HG03039 (cell line): ENCODE measurements at regions not wholly inside any gene's neighbourhood (a gene's known extent, or its start where the extent isn't known, plus 50 kb on each side); places are given as distances from the start of the nearest gene placed in this dataset.

ENCODE experiments used
- ATAC-seq: cut with Tn5 transposase; IDR thresholded peaks from one replicate; pipeline ENCODE4 v1.9.1; 2021; ENCODE audit warnings: mild to moderate bottlenecking, moderate library complexity; ENCODE audit not compliant: unreplicated experiment

GRCh38 chr22:49238181-49239141, 589.2 kb downstream of the BRD1 start:
- ATAC-seq = no peak

GRCh38 chr22:49237703-49238102, 590.0 kb downstream of the BRD1 start:
- ATAC-seq = no peak

GRCh38 chr22:49237279-49237678, 590.4 kb downstream of the BRD1 start:
- no peak for ATAC-seq

- ATAC-seq = no peak
Observed at GRCh38 chr22:49236541-49237075, 591.1 kb downstream of the BRD1 start.

GRCh38 chr22:49235463-49236300, 592.0 kb downstream of the BRD1 start:
- ATAC-seq = no peak

- no peak for ATAC-seq
Observed at GRCh38 chr22:49234459-49234858, 593.2 kb downstream of the BRD1 start.

- ATAC-seq = no peak
Observed at GRCh38 chr22:49233507-49234100, 594.1 kb downstream of the BRD1 start.

GRCh38 chr22:49232319-49233067, 595.2 kb downstream of the BRD1 start:
- ATAC-seq = no peak

- no peak for ATAC-seq
Observed at GRCh38 chr22:49230194-49230577, 597.5 kb downstream of the BRD1 start.

GRCh38 chr22:49229483-49230193, 598.0 kb downstream of the BRD1 start:
- ATAC-seq = no peak

- ATAC-seq = no peak
Observed at GRCh38 chr22:49228431-49229037, 599.1 kb downstream of the BRD1 start.

- no peak for ATAC-seq
Observed at GRCh38 chr22:49227670-49228069, 600.0 kb downstream of the BRD1 start.

GRCh38 chr22:49226096-49226495, 601.6 kb downstream of the BRD1 start:
- ATAC-seq = no peak

- no peak for ATAC-seq
Observed at GRCh38 chr22:49224243-49224642, 603.4 kb downstream of the BRD1 start.

- no peak for ATAC-seq
Observed at GRCh38 chr22:49218142-49218541, 609.5 kb downstream of the BRD1 start.

- ATAC-seq = no peak
Observed at GRCh38 chr22:49216579-49216978, 611.1 kb downstream of the BRD1 start.

GRCh38 chr22:49215840-49216239, 611.8 kb downstream of the BRD1 start:
- ATAC-seq = no peak

- ATAC-seq = no peak
Observed at GRCh38 chr22:49214976-49215375, 612.7 kb downstream of the BRD1 start.

GRCh38 chr22:49213731-49214352, 613.8 kb downstream of the BRD1 start:
- no peak for ATAC-seq
